ENCODE measurements at regions not wholly inside any gene's neighbourhood (a gene's known extent, or its start where the extent isn't known, plus 50 kb on each side); places are given as distances from the start of the nearest gene placed in this dataset.

- TF ChIP-seq YY1 (IDR thresholded peaks at IDR 0.05; ENCODE audit: insufficient read depth, insufficient read length) (no peak), SUZ12 (IDR thresholded peaks at IDR 0.05; ENCODE audit: extremely low read depth, insufficient read depth, insufficient read length) (no peak)
Measured at GRCh38 chr1:55423376-55423775, 208.2 kb upstream of the USP24 start.

Data from NT2/D1 (cell line).